Liver (tissue), 8 donors: ENCODE measurements at regions not wholly inside any gene's neighbourhood (a gene's known extent, or its start where the extent isn't known, plus 50 kb on each side); places are given as distances from the start of the nearest gene placed in this dataset.
A peak's percentile ranks its signal among the peaks of the same experiment; 100 is the strongest.

Source experiments
- DNase-seq: peaks from one replicate; pipeline ENCODE4 v3.0.0-alpha.2; 2017; ENCODE audit warnings: low spot score
- H3K27ac ChIP-seq, 2 donors: one replicate each; pipeline ENCODE4 v1.7.0; 2013; ENCODE audit warnings: inconsistent platforms in 2 of 2, low read length in 2 of 2, control low read depth in 1 of 2, low read depth in 1 of 2, mild to moderate bottlenecking in 1 of 2
- H3K27me3 ChIP-seq, 4 donors: one replicate each; pipeline versions ENCODE4 v1.6.1 to v1.7.0; 2013; ENCODE audit warnings: low read length in 3 of 4, inconsistent platforms in 1 of 4, mild to moderate bottlenecking in 1 of 4, moderate library complexity in 1 of 4; ENCODE audit not compliant: control insufficient read depth in 4 of 4, insufficient read depth in 4 of 4
- H3K36me3 ChIP-seq, 4 donors: one replicate each; pipeline versions ENCODE4 v1.6.1 to v1.7.0; 2013; ENCODE audit warnings: low read length in 3 of 4, mild to moderate bottlenecking in 3 of 4, low read depth in 1 of 4, moderate library complexity in 1 of 4; ENCODE audit not compliant: control insufficient read depth in 4 of 4, insufficient read depth in 3 of 4
- H3K4me1 ChIP-seq, 4 donors: one replicate each; pipeline versions ENCODE4 v1.6.1 to v1.7.0; 2013; ENCODE audit warnings: low read length in 3 of 4, mild to moderate bottlenecking in 3 of 4, moderate library complexity in 1 of 4; ENCODE audit not compliant: control insufficient read depth in 4 of 4, insufficient read depth in 4 of 4
- H3K4me3 ChIP-seq, 3 donors: one replicate each; pipeline versions ENCODE4 v1.6.1 to v1.7.0; 2013; ENCODE audit warnings: low read length in 3 of 3, control low read depth in 1 of 3, low read depth in 1 of 3, mild to moderate bottlenecking in 1 of 3
- H3K9ac ChIP-seq, 2 donors: one replicate each; pipeline ENCODE4 v1.7.0; 2013; ENCODE audit warnings: low read length in 2 of 2, mild to moderate bottlenecking in 2 of 2, moderate library complexity in 2 of 2, control low read depth in 1 of 2, low read depth in 1 of 2
- H3K9me3 ChIP-seq, 4 donors: one replicate each; pipeline versions ENCODE4 v1.6.1 to v1.7.0; 2013; ENCODE audit warnings: low read length in 3 of 4; ENCODE audit not compliant: control insufficient read depth in 4 of 4
- CTCF ChIP-seq: fragments of 150-350 bp; IDR thresholded peaks from 2 replicates; pipeline ENCODE4 v1.5.1; 2017; ENCODE audit warnings: improper control_type of control experiment, low read depth, low read length; ENCODE audit not compliant: missing input control
- EGR1 ChIP-seq, 2 donors: IDR thresholded peaks; 2 replicates each; pipeline ENCODE4 v1.6.1; 2016 to 2018; ENCODE audit warnings: antibody characterized with exemption in 2 of 2, low read depth in 2 of 2
- FOXA1 ChIP-seq: IDR thresholded peaks from 2 replicates; pipeline ENCODE4 v1.6.1; 2016; ENCODE audit warnings: antibody characterized with exemption
- FOXA2 ChIP-seq: IDR thresholded peaks from 2 replicates; pipeline ENCODE4 v1.6.1; 2016; ENCODE audit warnings: antibody characterized with exemption
- GABPA ChIP-seq, 2 donors: IDR thresholded peaks in 1 of 2; conservative IDR thresholded peaks in 1 of 2; 2 replicates each; pipeline ENCODE4 v1.6.1; 2016; ENCODE audit warnings: antibody characterized with exemption in 2 of 2, mild to moderate bottlenecking in 1 of 2, moderate library complexity in 1 of 2
- HNF4A ChIP-seq, 2 donors: conservative IDR thresholded peaks; 2 replicates each; pipeline ENCODE4 v1.6.1; 2016; ENCODE audit warnings: antibody characterized with exemption in 2 of 2, mild to moderate bottlenecking in 2 of 2
- HNF4G ChIP-seq: IDR thresholded peaks from 2 replicates; pipeline ENCODE4 v1.6.1; 2016; ENCODE audit warnings: antibody characterized with exemption
- JUND ChIP-seq, 2 donors: IDR thresholded peaks; 2 replicates each; pipeline ENCODE4 v1.6.1; 2016; ENCODE audit warnings: antibody characterized with exemption in 2 of 2
- MAX ChIP-seq: IDR thresholded peaks from 2 replicates; pipeline ENCODE4 v1.6.1; 2016; ENCODE audit warnings: antibody characterized with exemption
- NR2F2 ChIP-seq: IDR thresholded peaks from 2 replicates; pipeline ENCODE4 v1.6.1; 2016; ENCODE audit warnings: antibody characterized with exemption
- RAD21 ChIP-seq, 2 donors: IDR thresholded peaks; 2 replicates each; pipeline ENCODE4 v1.6.1; 2016; ENCODE audit warnings: antibody characterized with exemption in 2 of 2, mild to moderate bottlenecking in 2 of 2
- REST ChIP-seq: IDR thresholded peaks from 2 replicates; pipeline ENCODE4 v1.6.1; 2016; ENCODE audit warnings: antibody characterized with exemption, mild to moderate bottlenecking
- RXRA ChIP-seq, 2 donors: IDR thresholded peaks; 2 replicates each; pipeline ENCODE4 v1.6.1; 2017 to 2018; ENCODE audit warnings: antibody characterized with exemption in 2 of 2, mild to moderate bottlenecking in 1 of 2
- SP1 ChIP-seq: IDR thresholded peaks from 2 replicates; pipeline ENCODE4 v1.6.1; 2018; ENCODE audit warnings: antibody characterized with exemption, mild to moderate bottlenecking
- TAF1 ChIP-seq: conservative IDR thresholded peaks from 2 replicates; pipeline ENCODE4 v1.6.1; 2016; ENCODE audit warnings: antibody characterized with exemption, mild to moderate bottlenecking
- YY1 ChIP-seq: IDR thresholded peaks from 2 replicates; pipeline ENCODE4 v1.6.1; 2016; ENCODE audit warnings: antibody characterized with exemption, mild to moderate bottlenecking
- ZBTB33 ChIP-seq: IDR thresholded peaks from 2 replicates; pipeline ENCODE4 v1.6.1; 2016; ENCODE audit warnings: antibody characterized with exemption
- WGBS: extraction: QIAGEN DNeasy Blood & Tissue Kit; methylation state at CpG from one replicate; pipeline ENCODE4 v1.1.7; 2013; 5-methylcytosine and 5-hydroxymethylcytosine counted together
- TF ChIP-seq, protein P1 (sequence below): IDR thresholded peaks from 2 replicates; pipeline ENCODE4 v1.6.1; 2016; ENCODE audit warnings: antibody characterized with exemption
- donor health status: healthy.
- donor health status: healthy.
- donor health status: healthy.
- donor health status: healthy.
- donor health status: healthy.

- Histone ChIP-seq H3K27me3 (no peaks in the 10 kb centered on the region), H3K9ac (no peak overlapping the region), H3K36me3 (no peaks in the 10 kb centered on the region), H3K4me3 (no peak overlapping the region), H3K4me1 (peaks cover 2 to 18% (median 15%) of the 10 kb centered on the region in 4 donors), H3K9me3 (no peaks in the 10 kb centered on the region), H3K27ac (no peak overlapping the region)
- no peak for TF ChIP-seq MAX
- TF ChIP-seq SP1, result peak; percentile 22
- no peak for TF ChIP-seq RAD21 (IDR thresholded peaks at IDR 0.05)
- peak; percentile 75 for TF ChIP-seq NR2F2
- DNase-seq, result no peak
- 48% methylated on average over 3 of the region's 3 CpGs for WGBS
These were observed 121.1 kb upstream of the COL21A1 start for GRCh38 chr6:56368491-56368890.

- peaks cover 2 to 17% (median 14%) of the 10 kb centered on the region in 4 donors for H3K4me1 ChIP-seq
- no peaks in the 10 kb centered on the region for H3K27me3 ChIP-seq
- DNase-seq, result no peak
- no peaks in the 10 kb centered on the region for H3K36me3 ChIP-seq
- WGBS, result 86% methylated on average over 6 of the region's 6 CpGs
- no peak overlapping the region for H3K4me3 ChIP-seq
- TF ChIP-seq JUND (IDR thresholded peaks at IDR 0.05) (no peak), RAD21 (IDR thresholded peaks at IDR 0.05) (no peak), YY1 (no peak), HNF4G (no peak), SP1 (no peak), CTCF (no peak), GABPA (IDR thresholded peaks at IDR 0.05 in 1 of 2, conservative IDR thresholded peaks at IDR 0.05 in 1 of 2) (no peak), HNF4A (conservative IDR thresholded peaks at IDR 0.05) (no peak), FOXA2 (no peak), EGR1 (IDR thresholded peaks at IDR 0.05; ENCODE audit: low read depth in 2 of 2) (no peak), FOXA1 (no peak), RXRA (IDR thresholded peaks at IDR 0.05) (no peak)
- TF ChIP-seq, protein P1, sequence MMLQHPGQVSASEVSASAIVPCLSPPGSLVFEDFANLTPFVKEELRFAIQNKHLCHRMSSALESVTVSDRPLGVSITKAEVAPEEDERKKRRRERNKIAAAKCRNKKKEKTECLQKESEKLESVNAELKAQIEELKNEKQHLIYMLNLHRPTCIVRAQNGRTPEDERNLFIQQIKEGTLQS, result no peak
- H3K9me3 ChIP-seq, result no peaks in the 10 kb centered on the region
- no peak overlapping the region for H3K27ac ChIP-seq
- H3K9ac ChIP-seq, result no peak overlapping the region
These were observed 118.9 kb upstream of the COL21A1 start for GRCh38 chr6:56366141-56366852.

- WGBS, result 89% methylated on average over 2 of the region's 2 CpGs
- no peak overlapping the region for H3K27ac ChIP-seq
- no peak for DNase-seq
- TF ChIP-seq RXRA (IDR thresholded peaks at IDR 0.05), result no peak
- no peak for TF ChIP-seq REST
- TF ChIP-seq ZBTB33, result no peak
- TF ChIP-seq NR2F2, result no peak
- no peak for TF ChIP-seq HNF4A (conservative IDR thresholded peaks at IDR 0.05)
- TF ChIP-seq GABPA (IDR thresholded peaks at IDR 0.05 in 1 of 2, conservative IDR thresholded peaks at IDR 0.05 in 1 of 2), result no peak
- no peak for TF ChIP-seq TAF1
- no peak for TF ChIP-seq HNF4G
- no peak for TF ChIP-seq EGR1 (IDR thresholded peaks at IDR 0.05; ENCODE audit: low read depth in 2 of 2)
- TF ChIP-seq, protein P1, result no peak
- no peak for TF ChIP-seq JUND (IDR thresholded peaks at IDR 0.05)
- no peak for TF ChIP-seq MAX
- TF ChIP-seq RAD21 (IDR thresholded peaks at IDR 0.05), result no peak
- no peak for TF ChIP-seq SP1
These were observed 117.5 kb upstream of the COL21A1 start for GRCh38 chr6:56364827-56365339.

More at GRCh38 chr6:56364827-56365339, 117.5 kb upstream of the COL21A1 start:
- H3K36me3 ChIP-seq, result no peaks in the 10 kb centered on the region
- no peak overlapping the region for H3K4me3 ChIP-seq
- peaks cover 0 to 4% (median 3%) of the 10 kb centered on the region in 4 donors for H3K4me1 ChIP-seq
- H3K9me3 ChIP-seq, result no peaks in the 10 kb centered on the region
- H3K27me3 ChIP-seq, result no peaks in the 10 kb centered on the region
- H3K9ac ChIP-seq, result no peak overlapping the region
